HG03457 (cell line): ENCODE measurements at regions not wholly inside any gene's neighbourhood (a gene's known extent, or its start where the extent isn't known, plus 50 kb on each side); places are given as distances from the start of the nearest gene placed in this dataset.

Source experiments
- ATAC-seq: cut with Tn5 transposase; IDR thresholded peaks from one replicate; pipeline ENCODE4 v1.9.1; 2021; ENCODE audit warnings: moderate number of reproducible peaks; ENCODE audit not compliant: unreplicated experiment

DNA sequence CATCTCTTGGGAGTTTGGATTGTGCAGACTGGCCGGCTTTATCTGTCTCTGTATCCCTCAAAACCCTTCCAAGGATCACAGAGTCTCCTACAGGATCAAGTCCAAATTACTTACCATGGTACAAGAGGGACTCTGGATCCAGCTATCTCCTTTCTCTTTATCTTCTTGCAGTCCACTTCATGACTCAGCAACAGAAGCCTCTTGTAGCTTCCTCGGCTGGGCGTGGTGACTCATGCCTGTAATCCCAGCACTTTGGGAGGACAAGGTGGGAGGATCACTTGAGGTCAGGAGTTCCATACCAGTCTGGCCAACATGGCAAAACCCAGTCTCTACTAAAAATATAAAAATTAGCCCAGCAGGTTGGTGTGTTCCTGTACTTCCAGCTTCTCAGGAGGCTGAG lies 189.7 kb downstream of the BCAT1 start:
- ATAC-seq: no peak

DNA sequence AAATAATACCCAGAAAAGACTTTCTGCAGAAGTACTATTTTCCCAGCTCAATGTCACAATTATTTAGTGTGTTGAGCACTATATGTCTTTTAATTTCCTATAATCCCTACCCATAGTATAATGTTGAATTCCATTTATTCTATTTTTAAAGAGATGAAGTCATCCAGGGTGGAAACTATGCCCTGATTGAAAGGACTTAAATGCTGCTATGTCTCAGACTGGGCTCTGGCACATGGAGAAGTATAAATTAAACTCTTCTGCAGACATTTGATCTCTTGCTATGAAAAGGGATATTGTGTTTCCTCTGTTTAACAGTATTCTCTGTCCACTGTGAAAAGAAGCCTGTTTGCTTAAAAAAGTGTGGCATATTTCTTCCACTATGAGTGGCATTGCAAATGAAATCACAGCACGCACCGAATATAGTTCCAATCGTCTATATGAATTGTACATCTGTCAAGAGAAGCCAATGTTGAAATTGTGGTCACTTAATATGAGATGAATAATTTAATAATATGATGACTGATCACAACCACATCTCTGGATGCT lies 192.3 kb downstream of the BCAT1 start:
- ATAC-seq: no peak

DNA sequence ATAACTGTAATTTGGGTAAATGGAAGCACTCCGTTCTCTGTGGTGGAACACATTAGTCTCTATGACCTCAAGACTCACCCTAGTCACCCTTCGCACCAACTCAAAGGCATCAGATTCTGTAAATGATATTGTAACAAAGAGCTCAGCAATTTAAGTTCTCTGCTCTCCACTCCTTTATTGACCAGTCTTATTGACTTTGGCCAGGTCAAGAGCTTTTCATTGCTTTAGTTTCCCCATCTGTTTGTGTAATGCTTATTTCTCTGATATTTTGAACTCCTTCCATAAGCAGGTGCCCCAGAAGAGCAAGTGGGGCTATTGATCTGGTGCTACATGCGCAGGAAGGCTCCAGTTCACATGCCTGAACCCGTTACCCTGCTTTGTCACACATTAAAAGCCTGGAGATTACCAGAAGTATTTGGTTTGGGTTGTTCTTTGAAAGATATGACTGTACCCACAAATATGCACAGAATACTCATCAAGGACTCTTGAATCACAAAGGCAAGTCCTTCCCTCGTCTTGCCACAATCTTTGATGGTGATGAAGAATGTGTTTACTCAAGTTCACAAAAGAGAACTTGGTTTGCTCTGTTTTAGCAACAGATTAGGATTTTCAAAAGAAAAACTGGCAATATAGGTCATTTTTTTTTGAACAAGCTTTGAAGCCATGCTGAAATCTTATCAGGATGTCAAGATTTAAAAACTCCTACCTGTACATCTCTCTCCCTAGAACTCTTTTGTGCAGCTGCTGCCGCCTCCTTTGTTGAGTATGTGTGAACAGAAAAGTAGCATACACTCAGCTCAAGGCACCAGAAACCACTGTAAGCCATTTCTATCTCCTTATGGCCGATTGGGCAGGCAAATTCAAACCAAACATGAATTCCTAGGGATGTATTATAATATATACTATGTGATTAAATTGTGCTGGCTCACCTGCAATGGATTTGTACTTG lies 193.9 kb downstream of the BCAT1 start:
- ATAC-seq: no peak

DNA sequence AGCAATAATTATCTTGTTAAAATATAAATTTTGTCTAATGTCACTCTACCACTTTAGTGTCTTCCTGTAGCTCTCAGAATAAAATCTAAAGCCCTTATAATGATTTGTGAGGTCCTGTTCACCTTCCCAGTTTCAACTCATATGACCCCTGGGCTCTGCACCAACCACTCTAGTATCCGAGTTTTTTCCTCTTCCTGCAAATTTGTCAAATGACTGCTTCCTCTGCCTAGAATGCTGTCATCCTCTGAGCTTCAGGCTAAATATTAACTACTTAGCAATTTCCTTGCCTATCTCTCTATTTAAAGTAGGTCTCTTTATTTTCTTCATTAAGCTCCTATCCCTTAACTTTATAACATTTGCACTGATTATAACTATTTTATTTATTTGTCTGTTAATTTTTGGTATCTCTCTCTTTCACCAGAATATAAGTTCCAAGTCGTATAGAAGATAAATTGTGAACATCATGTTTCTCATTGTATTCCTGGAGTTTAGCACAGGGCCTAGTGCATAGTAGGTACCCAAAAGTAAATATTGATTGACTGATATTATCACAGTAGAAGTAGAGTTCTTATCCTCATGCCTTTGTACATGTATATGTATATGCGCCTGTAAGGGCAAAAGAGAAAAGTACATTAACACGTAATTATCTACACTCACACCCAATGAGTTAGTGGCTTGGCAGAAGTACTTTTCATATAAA lies 196.0 kb downstream of the BCAT1 start:
- ATAC-seq: no peak

DNA sequence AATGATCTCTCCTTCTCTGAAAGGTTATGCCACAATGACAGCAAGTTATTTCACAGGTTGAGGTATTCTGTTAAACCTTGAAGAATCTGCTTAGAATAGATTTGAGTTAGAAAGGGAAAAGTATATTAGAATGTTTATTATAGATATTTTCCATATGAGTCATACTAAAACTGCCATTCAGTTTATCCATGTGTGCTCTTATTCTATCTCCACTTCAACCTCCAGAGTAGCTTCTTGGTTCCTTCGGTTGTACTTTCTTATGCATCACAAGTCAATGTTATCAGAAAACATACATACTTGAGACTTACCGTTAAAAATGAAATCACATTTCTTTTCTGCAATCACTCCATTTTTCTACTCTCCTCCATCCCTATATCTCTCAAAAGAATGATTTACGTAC lies 197.7 kb downstream of the BCAT1 start:
- no peak for ATAC-seq

DNA sequence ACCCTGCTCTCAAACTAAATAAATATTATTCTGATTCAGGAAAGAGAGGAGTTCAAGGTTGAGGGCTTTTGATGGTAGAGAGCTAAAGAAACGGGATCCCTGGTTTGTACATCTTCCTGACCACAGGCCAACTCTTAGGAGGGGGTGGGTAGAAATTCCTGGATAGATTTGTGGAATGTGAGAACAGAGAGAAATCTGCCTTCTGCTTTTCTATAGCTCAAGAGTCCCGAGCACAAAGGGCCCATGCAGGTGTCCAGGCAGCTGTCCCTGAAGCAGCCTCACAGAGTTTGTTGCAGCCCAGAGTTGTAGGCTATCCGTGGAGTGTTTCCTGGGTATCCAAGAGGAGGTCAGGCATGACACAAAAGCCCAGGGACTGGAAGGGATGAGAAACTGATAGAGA lies 198.6 kb downstream of the BCAT1 start:
- no peak for ATAC-seq

DNA sequence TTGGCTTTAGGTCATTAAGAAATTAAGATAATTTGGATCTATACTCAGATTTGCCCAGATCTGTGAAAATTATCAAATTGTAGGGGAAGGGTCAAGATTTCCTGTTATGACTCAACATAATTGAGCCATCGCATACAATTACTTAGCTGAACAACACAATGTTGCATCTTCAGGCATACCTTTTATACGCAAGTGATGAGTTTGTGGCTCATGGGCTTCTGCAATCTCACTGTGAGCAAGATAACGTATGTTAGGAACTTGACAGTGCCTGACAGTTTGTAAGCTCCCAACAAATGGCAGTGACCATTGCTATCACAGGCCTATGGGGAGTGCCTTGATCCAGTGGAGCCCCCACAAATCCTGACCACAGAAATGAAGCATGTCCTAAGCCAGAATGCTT lies 199.7 kb downstream of the BCAT1 start:
- ATAC-seq: no peak

DNA sequence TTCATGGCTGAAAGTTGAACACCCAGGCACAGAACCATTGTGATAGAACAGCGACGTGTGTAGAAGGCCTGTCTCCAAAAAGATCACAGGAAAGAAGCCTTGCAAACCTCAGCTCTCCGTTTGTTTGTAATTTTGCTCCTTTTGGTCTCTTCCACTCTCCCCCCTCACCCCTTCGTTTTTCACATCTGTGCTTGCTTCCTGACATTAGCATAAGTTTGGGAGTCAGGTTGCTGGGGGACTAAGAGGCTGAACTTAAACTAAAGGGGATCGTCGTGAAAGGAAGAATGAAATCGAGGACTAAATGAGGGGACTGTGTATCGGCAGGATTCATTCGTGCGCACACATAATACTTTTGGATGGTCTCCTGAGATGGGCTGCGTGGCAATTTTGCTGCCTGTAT lies 200.6 kb downstream of the BCAT1 start:
- no peak for ATAC-seq

DNA sequence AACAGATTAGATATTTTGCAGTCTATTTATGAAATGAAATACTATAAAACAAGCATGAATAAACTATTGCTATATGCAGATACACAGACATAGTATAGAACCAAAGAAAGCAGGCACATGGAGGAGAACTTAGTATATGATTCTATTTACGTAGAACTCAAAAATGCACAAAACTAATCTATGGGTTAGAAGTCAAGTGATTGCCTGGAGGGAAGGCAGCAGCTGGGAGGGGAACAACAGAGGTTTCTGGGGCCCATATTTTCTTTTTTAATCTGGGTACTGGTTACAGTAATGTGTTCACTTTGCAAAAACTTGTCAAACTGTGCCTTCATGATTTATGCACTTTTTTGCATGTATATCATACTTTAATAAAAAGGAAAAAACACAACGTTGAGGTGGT lies 202.0 kb downstream of the BCAT1 start:
- ATAC-seq: no peak

DNA sequence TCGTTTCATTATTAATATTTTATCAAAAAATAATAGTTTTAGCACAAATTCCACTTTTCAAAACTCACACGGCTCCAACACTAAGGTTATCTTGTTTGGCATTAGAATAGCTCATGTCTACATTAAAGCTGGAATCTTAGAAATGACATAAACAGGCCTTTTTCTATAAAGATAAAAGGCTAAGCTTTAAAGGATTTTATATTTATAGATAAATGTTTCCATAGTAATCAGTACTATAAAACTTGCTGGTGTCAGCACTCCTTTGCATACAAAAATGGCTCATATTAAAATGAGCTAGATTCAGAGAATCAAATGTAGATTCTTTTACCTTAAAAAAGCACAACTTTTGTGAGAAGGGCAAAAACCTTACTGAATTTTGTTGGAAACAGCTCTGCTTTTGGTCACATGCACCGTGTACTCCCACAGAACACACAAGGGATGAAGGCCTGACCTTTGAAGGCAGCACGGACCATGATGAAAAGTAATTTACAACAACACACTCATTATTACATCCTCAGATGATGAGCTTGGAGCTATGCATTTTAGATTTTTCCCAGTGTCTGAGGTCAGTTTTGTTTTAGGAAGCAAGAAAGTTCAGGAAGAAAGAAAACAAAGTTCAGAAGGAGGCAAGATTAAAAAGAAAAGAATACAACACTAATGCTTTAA lies 202.8 kb downstream of the BCAT1 start:
- ATAC-seq: no peak

DNA sequence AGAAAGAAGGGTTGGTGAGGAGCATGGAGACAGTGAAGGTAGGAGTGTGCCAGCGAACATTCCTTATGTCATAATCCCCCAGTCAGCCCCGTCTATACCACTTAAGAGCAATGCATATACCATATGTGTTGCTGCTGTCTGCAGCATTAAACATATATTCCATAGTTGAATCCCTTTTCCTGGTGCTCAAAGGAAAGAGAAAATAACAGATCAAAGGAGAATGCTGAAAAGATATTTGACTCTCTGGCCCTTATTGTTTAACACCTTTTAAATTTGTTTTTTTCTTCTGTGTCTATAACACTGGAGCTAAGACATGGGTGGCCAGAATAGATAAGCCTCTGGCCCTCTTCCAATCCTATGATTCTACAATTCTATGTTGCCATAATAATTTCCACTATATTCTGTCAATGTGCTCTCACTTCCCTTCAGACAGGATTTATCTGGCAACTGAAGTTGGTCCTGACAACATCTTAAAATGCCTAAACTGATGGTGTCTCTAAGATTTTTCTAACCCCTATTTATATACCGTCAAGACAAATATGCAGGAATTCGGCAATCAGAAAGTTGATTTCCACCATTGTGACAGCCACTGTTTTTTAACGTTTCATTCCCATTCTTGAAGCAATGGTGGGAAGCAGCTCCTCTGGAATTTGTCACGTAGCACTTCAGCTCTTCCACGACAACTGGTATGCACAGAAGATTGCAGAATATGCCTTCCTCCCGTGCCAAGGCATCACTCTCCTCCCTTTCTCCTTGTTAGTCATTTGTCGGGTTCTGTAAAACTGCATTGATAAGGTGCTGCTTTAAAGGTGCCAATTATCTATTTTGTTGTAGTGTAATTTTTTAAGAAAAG lies 204.7 kb downstream of the BCAT1 start:
- no peak for ATAC-seq

DNA sequence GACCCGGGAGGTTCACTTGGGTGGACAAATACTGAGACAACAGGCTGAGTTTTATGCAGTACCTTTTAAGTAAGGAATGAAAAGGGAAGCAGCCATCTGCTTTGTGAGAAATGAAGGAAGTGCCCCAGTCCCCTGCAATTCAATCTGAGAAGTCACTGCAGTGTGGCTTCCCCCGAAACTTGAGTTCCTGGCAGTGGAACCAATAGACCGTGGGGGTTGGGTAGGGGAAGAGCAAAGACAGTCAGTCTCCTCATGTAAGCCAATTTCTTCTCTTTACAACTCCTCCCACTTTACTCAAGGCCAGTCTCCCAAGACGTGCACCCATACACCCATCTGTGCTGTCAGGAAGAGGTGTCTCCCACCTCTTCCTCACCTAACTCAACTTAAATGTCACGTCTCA lies 206.5 kb downstream of the BCAT1 start:
- ATAC-seq: peak; percentile 90

DNA sequence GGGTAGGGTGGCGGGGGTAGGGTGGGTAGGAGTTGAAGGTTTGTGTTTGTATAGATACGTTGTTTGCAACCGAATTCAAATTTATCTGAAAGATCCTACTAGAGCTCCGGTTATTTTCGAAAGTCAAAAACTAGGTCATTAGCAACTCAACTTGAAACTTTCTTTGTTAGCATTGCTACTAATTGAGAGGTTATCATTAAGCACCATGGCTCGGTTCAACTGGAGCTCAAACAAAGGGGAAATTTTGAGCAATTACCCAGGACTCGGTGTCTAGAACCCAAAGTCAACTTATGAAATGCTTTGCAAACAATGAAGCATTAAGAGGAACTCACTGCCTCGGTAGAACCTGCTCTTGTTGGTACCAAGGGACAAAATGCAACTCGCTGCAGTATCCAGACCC lies 207.7 kb downstream of the BCAT1 start:
- peak; percentile 50 for ATAC-seq

DNA sequence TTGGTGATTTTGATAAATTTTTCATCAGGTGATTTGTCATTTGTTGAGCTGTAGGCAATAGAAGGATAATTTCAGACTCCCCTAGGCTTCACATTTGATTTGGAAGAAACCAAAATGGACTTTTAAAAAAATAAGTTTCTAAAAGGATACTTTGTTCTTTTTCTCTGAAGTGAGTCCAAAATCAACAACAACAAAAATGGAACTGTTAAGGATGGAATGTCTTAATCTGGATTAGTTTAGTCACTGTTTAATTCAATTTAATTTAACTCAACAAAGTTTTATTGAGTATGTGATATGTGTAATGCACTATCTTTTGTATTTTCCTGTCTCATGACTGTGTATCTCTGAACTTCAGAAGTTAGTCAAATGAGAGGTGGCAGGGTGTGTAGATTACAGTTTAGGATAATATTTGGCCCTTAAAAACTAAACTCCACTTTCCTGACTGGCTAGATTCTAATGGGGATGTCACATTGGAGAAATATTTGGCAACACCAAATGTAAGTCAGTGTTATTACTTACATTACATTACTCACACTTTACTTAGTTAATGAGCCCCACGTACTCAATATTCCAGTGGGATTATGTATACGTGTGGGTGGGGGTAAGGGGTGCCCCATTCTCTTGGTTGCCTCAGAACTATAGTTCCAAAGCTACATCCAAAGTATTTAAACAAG lies 209.7 kb downstream of the BCAT1 start:
- no peak for ATAC-seq

DNA sequence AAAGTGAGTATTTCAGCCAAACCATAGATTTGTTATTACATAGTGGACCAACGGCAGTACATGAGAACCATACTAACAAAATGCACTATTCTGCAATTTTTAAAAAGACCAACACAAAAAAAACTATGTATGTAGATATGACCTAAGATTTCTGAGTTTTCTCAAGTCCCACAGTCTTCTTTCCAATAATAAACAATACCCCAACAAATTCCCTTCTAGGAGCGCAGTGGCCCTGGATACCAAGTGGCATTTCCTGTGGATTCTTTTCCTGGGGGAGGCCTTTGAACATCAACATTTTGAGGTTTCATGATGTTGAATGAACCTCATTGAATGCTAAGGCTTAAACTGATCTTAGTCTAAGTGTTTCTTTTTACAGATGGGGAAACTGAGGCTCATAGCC lies 210.5 kb downstream of the BCAT1 start:
- no peak for ATAC-seq

DNA sequence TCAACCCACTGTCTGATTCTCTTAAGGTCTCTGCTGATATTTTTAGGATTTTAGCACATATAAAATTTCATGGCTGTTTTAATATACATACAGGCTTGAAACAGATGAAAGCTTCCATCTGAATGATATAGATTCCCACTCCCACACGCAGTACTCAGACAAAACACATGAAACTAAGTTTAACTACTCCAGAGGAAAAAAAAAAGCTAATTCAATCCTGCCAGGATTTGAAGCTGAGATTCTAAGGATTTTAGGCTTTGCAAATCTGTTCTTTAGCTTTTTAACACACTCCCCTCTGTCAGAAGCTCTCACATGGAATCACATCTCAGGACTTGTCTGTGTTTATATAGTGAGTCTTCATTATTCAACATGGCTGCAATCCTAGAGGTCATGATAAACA lies 217.3 kb downstream of the BCAT1 start:
- ATAC-seq: no peak

DNA sequence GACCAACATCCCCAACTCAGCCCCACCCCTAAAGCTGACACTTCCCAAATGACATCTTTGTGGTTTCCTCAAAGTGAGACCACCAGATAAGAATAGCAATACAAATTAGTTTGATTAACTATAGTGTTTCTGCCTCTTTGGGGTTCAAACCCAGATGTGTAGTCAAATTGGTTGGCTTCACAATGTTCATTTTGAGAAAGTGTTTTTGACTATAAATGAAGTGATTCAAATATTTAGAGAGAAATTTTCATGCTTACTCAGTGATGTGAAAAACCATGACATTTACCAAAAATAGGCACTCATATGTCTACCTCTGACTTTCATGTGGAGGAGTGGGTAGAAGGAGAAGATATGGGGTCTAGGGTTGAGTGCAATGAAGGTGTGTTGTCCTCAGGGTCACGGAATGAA lies 218.4 kb downstream of the BCAT1 start:
- no peak for ATAC-seq

DNA sequence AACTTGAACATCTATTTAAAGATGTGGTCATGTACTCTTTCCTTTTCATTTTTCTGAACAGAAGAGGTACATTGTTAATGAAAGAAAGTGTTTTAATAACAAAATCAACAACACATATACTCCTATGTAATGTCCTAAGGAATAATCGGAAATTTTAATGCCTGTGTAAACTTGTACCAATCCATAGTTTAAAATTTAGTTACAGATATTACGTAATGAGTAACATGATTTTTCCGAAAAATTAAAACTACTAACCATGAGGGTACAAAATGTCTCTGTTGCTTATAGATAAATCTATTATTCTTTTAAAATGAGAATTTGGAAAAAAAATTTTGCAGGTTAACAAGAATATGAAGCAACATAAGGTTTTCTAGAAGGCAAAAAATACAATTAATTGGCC lies 220.1 kb downstream of the BCAT1 start:
- no peak for ATAC-seq

DNA sequence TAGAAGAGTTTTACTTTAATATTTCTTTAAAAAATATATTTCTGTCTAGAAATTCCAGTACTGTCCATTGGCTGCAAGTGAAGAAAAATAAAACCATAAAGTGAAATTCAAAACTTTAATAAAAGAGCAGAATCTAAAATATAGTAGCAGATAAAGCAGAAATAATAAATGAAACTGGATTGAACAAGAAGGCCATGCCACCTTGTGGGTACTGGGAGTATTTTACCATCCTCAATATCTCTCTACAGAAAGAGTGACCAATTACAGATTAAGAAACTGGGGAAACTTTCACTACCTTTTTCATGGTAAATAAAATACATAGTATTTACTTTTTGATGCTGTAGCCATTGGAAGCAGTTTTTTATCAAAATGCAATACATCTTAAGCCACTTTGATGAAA lies 220.5 kb downstream of the BCAT1 start:
- no peak for ATAC-seq

DNA sequence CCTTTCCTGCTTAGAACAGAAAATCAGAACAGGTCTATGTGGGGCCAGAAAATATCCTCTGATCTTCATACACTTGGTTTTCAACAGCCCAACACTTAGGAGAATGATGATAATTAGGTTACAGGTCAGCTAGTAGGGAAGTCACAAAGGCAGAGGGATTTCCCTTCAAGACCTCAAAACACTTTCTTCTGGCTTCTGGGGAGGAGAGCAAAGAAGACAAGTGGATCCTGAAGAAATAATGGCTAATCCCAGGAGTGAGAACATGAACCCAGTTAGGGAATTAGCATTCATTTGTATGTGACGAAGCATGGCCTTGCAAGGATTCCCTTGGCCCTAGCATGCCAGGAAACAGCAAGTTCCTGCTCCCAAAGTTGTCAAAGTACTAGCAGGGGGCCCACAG lies 223.3 kb downstream of the BCAT1 start:
- ATAC-seq: no peak
